Memory B cell (primary cell): ENCODE measurements at regions not wholly inside any gene's neighbourhood (a gene's known extent, or its start where the extent isn't known, plus 50 kb on each side); places are given as distances from the start of the nearest gene placed in this dataset.

ENCODE experiments used
- ATAC-seq: fragments of 150-1000 bp; cut with Tn5 transposase; 2 replicates; pipeline ENCODE4 v1.10.0; 2021; ENCODE audit warnings: low read depth, mild to moderate bottlenecking, moderate library complexity
- DNase-seq, 2 donors: peaks; one replicate each; pipeline ENCODE4 v3.0.0; 2022; ENCODE audit warnings: low spot score in 2 of 2
- H3K27ac Mint-ChIP-seq: one replicate; pipeline ENCODE4 v1.8.0; 2022; ENCODE audit warnings: mild to moderate bottlenecking, moderate library complexity, mixed read lengths
- H3K27me3 Mint-ChIP-seq: one replicate; pipeline ENCODE4 v1.8.0; 2022; ENCODE audit warnings: mixed read lengths
- H3K36me3 Mint-ChIP-seq: one replicate; pipeline ENCODE4 v1.8.0; 2022; ENCODE audit warnings: mild to moderate bottlenecking, mixed read lengths
- H3K4me1 Mint-ChIP-seq: one replicate; pipeline ENCODE4 v1.8.0; 2022; ENCODE audit warnings: mixed read lengths
- H3K4me3 Mint-ChIP-seq: one replicate; pipeline ENCODE4 v1.8.0; 2022; ENCODE audit warnings: mild to moderate bottlenecking, moderate library complexity, mixed read lengths
- H3K9me3 Mint-ChIP-seq: one replicate; pipeline ENCODE4 v1.8.0; 2022; ENCODE audit warnings: mixed read lengths

- Mint-ChIP-seq H3K27ac (no peak overlapping the region), H3K9me3 (no peaks in the 10 kb centered on the region), H3K4me1 (peaks cover 2% of the 10 kb centered on the region), H3K4me3 (no peak overlapping the region), H3K36me3 (no peaks in the 10 kb centered on the region), H3K27me3 (peaks cover 6% of the 10 kb centered on the region)
- ATAC-seq (no peak), DNase-seq (no peak)
Measured at GRCh38 chr9:99736291-99736690, 85.4 kb upstream of the NR4A3 start.

- H3K9me3 Mint-ChIP-seq, result no peaks in the 10 kb centered on the region
- H3K27ac Mint-ChIP-seq, result no peak overlapping the region
- ATAC-seq, result no peak
- H3K27me3 Mint-ChIP-seq, result peaks cover 6% of the 10 kb centered on the region
- no peak overlapping the region for H3K4me3 Mint-ChIP-seq
- peaks cover 2% of the 10 kb centered on the region for H3K4me1 Mint-ChIP-seq
- no peaks in the 10 kb centered on the region for H3K36me3 Mint-ChIP-seq
- no peak for DNase-seq
Measured at GRCh38 chr9:99737649-99738048, 84.0 kb upstream of the NR4A3 start.

- Mint-ChIP-seq H3K4me1 (no peaks in the 10 kb centered on the region), H3K36me3 (no peaks in the 10 kb centered on the region), H3K27ac (no peak overlapping the region), H3K9me3 (no peaks in the 10 kb centered on the region), H3K4me3 (no peak overlapping the region), H3K27me3 (no peaks in the 10 kb centered on the region)
- ATAC-seq, result no peak
- DNase-seq, result no peak
Measured at GRCh38 chr9:99743006-99743405, 78.7 kb upstream of the NR4A3 start.

- H3K27me3 Mint-ChIP-seq, result no peaks in the 10 kb centered on the region
- no peaks in the 10 kb centered on the region for H3K4me1 Mint-ChIP-seq
- H3K36me3 Mint-ChIP-seq, result no peaks in the 10 kb centered on the region
- ATAC-seq (no peak), DNase-seq (no peak)
- H3K4me3 Mint-ChIP-seq, result no peak overlapping the region
- no peak overlapping the region for H3K27ac Mint-ChIP-seq
- H3K9me3 Mint-ChIP-seq, result no peaks in the 10 kb centered on the region
Measured at GRCh38 chr9:99743455-99743854, 78.2 kb upstream of the NR4A3 start.

GRCh38 chr9:99744132-99744531 is 77.6 kb upstream of the NR4A3 start:
- Mint-ChIP-seq H3K36me3 (no peaks in the 10 kb centered on the region), H3K9me3 (no peaks in the 10 kb centered on the region), H3K27me3 (no peaks in the 10 kb centered on the region), H3K27ac (no peak overlapping the region), H3K4me1 (no peaks in the 10 kb centered on the region), H3K4me3 (no peak overlapping the region)
- no peak for DNase-seq
- ATAC-seq, result no peak

GRCh38 chr9:99745085-99745484 is 76.6 kb upstream of the NR4A3 start:
- Mint-ChIP-seq H3K27ac (no peak overlapping the region), H3K36me3 (no peaks in the 10 kb centered on the region), H3K4me3 (no peak overlapping the region), H3K4me1 (no peaks in the 10 kb centered on the region), H3K27me3 (no peaks in the 10 kb centered on the region), H3K9me3 (no peaks in the 10 kb centered on the region)
- ATAC-seq (no peak), DNase-seq (no peak)

- no peak for DNase-seq
- Mint-ChIP-seq H3K9me3 (no peaks in the 10 kb centered on the region), H3K4me1 (no peaks in the 10 kb centered on the region), H3K27ac (no peak overlapping the region), H3K4me3 (no peak overlapping the region), H3K27me3 (peaks cover under 1% of the 10 kb centered on the region), H3K36me3 (no peaks in the 10 kb centered on the region)
- ATAC-seq, result no peak
Measured at GRCh38 chr9:99746406-99746805, 75.3 kb upstream of the NR4A3 start.

- H3K36me3 Mint-ChIP-seq, result no peaks in the 10 kb centered on the region
- ATAC-seq (no peak), DNase-seq (no peak)
- H3K9me3 Mint-ChIP-seq, result no peaks in the 10 kb centered on the region
- no peak overlapping the region for H3K4me3 Mint-ChIP-seq
- H3K27ac Mint-ChIP-seq, result no peak overlapping the region
- no peaks in the 10 kb centered on the region for H3K4me1 Mint-ChIP-seq
- H3K27me3 Mint-ChIP-seq, result peaks cover 3% of the 10 kb centered on the region
Measured at GRCh38 chr9:99748266-99748665, 73.4 kb upstream of the NR4A3 start.

- Mint-ChIP-seq H3K27ac (no peak overlapping the region), H3K36me3 (no peaks in the 10 kb centered on the region), H3K4me1 (no peaks in the 10 kb centered on the region), H3K4me3 (no peak overlapping the region), H3K9me3 (no peaks in the 10 kb centered on the region), H3K27me3 (peaks cover 3% of the 10 kb centered on the region)
- ATAC-seq (no peak), DNase-seq (no peak)
Measured at GRCh38 chr9:99748676-99749075, 73.0 kb upstream of the NR4A3 start.

GRCh38 chr9:99749641-99750040 is 72.0 kb upstream of the NR4A3 start:
- peaks cover 3% of the 10 kb centered on the region for H3K27me3 Mint-ChIP-seq
- ATAC-seq (no peak), DNase-seq (no peak)
- H3K27ac Mint-ChIP-seq, result no peak overlapping the region
- H3K4me1 Mint-ChIP-seq, result no peaks in the 10 kb centered on the region
- no peaks in the 10 kb centered on the region for H3K36me3 Mint-ChIP-seq
- no peaks in the 10 kb centered on the region for H3K9me3 Mint-ChIP-seq
- H3K4me3 Mint-ChIP-seq, result no peak overlapping the region

- Mint-ChIP-seq H3K4me3 (no peak overlapping the region), H3K27ac (no peak overlapping the region), H3K36me3 (no peaks in the 10 kb centered on the region), H3K4me1 (no peaks in the 10 kb centered on the region), H3K9me3 (no peaks in the 10 kb centered on the region), H3K27me3 (peaks cover 3% of the 10 kb centered on the region)
- ATAC-seq (no peak), DNase-seq (no peak)
Measured at GRCh38 chr9:99750526-99750925, 71.2 kb upstream of the NR4A3 start.

- no peak for DNase-seq
Measured at GRCh38 chr9:99752417-99753109, 69.1 kb upstream of the NR4A3 start.

GRCh38 chr9:99753436-99753835 is 68.2 kb upstream of the NR4A3 start:
- no peaks in the 10 kb centered on the region for H3K9me3 Mint-ChIP-seq
- H3K36me3 Mint-ChIP-seq, result no peaks in the 10 kb centered on the region
- H3K27ac Mint-ChIP-seq, result no peak overlapping the region
- no peak for DNase-seq
- no peaks in the 10 kb centered on the region for H3K4me1 Mint-ChIP-seq
- H3K27me3 Mint-ChIP-seq, result peaks cover 3% of the 10 kb centered on the region
- ATAC-seq, result no peak
- no peak overlapping the region for H3K4me3 Mint-ChIP-seq

More at GRCh38 chr9:99752417-99753109, 69.1 kb upstream of the NR4A3 start:
- Mint-ChIP-seq H3K9me3 (no peaks in the 10 kb centered on the region), H3K27me3 (peaks cover 3% of the 10 kb centered on the region), H3K36me3 (no peaks in the 10 kb centered on the region), H3K4me3 (no peak overlapping the region), H3K4me1 (no peaks in the 10 kb centered on the region), H3K27ac (no peak overlapping the region)
- ATAC-seq, result no peak

- no peaks in the 10 kb centered on the region for H3K9me3 Mint-ChIP-seq
- no peak for ATAC-seq
- H3K4me3 Mint-ChIP-seq, result no peak overlapping the region
- H3K4me1 Mint-ChIP-seq, result no peaks in the 10 kb centered on the region
- H3K27ac Mint-ChIP-seq, result no peak overlapping the region
- DNase-seq, result no peak
- H3K36me3 Mint-ChIP-seq, result no peaks in the 10 kb centered on the region
- no peaks in the 10 kb centered on the region for H3K27me3 Mint-ChIP-seq
Measured at GRCh38 chr9:99760421-99760820, 61.3 kb upstream of the NR4A3 start.

GRCh38 chr9:99762470-99762869 is 59.2 kb upstream of the NR4A3 start:
- no peak overlapping the region for H3K27ac Mint-ChIP-seq
- no peak overlapping the region for H3K4me3 Mint-ChIP-seq
- ATAC-seq (peak; percentile 99), DNase-seq (peak in 1 of 2 donors; percentile 34)
- no peaks in the 10 kb centered on the region for H3K9me3 Mint-ChIP-seq
- no peaks in the 10 kb centered on the region for H3K27me3 Mint-ChIP-seq
- H3K4me1 Mint-ChIP-seq, result no peaks in the 10 kb centered on the region
- H3K36me3 Mint-ChIP-seq, result no peaks in the 10 kb centered on the region
